ENCODE measurements at regions not wholly inside any gene's neighbourhood (a gene's known extent, or its start where the extent isn't known, plus 50 kb on each side); places are given as distances from the start of the nearest gene placed in this dataset.
"Not testable (repeated sequence)": the region's sequence is repeated elsewhere in the genome, so short reads cannot be mapped to it uniquely, and the experiment has no call there.

GRCh38 chr12:125336246-125336645, 271.0 kb downstream of the AACS start:
- TF ChIP-seq CTCF (IDR thresholded peaks at IDR 0.05; ENCODE audit: insufficient read depth, missing control alignments): no peak
- FAIRE-seq (no peak), DNase-seq (ENCODE audit: insufficient read length, low spot score) (no peak)

GRCh38 chr12:125340791-125341190, 275.6 kb downstream of the AACS start:
- DNase-seq (ENCODE audit: insufficient read length, low spot score) (no peak), FAIRE-seq (no peak)
- no peak for TF ChIP-seq CTCF (IDR thresholded peaks at IDR 0.05; ENCODE audit: insufficient read depth, missing control alignments)

GRCh38 chr12:125341422-125341821, 276.2 kb downstream of the AACS start:
- no peak for DNase-seq (ENCODE audit: insufficient read length, low spot score)
- no peak for TF ChIP-seq CTCF (IDR thresholded peaks at IDR 0.05; ENCODE audit: insufficient read depth, missing control alignments)
- FAIRE-seq: no peak

GRCh38 chr12:125343649-125344048, 278.4 kb downstream of the AACS start:
- DNase-seq (ENCODE audit: insufficient read length, low spot score) (no peak), FAIRE-seq (no peak)
- TF ChIP-seq CTCF (IDR thresholded peaks at IDR 0.05; ENCODE audit: insufficient read depth, missing control alignments): no peak

GRCh38 chr12:125346362-125346761, 281.1 kb downstream of the AACS start:
- FAIRE-seq (no peak), DNase-seq (ENCODE audit: insufficient read length, low spot score) (no peak)
- peak; percentile 54 for TF ChIP-seq CTCF (IDR thresholded peaks at IDR 0.05; ENCODE audit: insufficient read depth, missing control alignments)

GRCh38 chr12:125351788-125352187, 286.6 kb downstream of the AACS start:
- DNase-seq (ENCODE audit: insufficient read length, low spot score): no peak
- no peak for FAIRE-seq
- TF ChIP-seq CTCF (IDR thresholded peaks at IDR 0.05; ENCODE audit: insufficient read depth, missing control alignments): no peak

- FAIRE-seq: not testable (repeated sequence)
Measured at GRCh38 chr12:125353002-125353401, 287.8 kb downstream of the AACS start.

GRCh38 chr12:125353871-125354270, 288.6 kb downstream of the AACS start:
- no peak for TF ChIP-seq CTCF (IDR thresholded peaks at IDR 0.05; ENCODE audit: insufficient read depth, missing control alignments)
- FAIRE-seq: no peak
- DNase-seq (ENCODE audit: insufficient read length, low spot score): no peak

More at GRCh38 chr12:125353002-125353401, 287.8 kb downstream of the AACS start:
- not testable (repeated sequence) for DNase-seq (ENCODE audit: insufficient read length, low spot score)
